Hepatocyte (in vitro differentiated cells): ENCODE measurements at regions not wholly inside any gene's neighbourhood (a gene's known extent, or its start where the extent isn't known, plus 50 kb on each side); places are given as distances from the start of the nearest gene placed in this dataset.

ENCODE experiments used
- DNase-seq: peaks from one replicate; pipeline ENCODE4 v3.0.0-alpha.2; 2016; ENCODE audit warnings: low spot score
- H2AFZ ChIP-seq: fragments of 200-600 bp; sonication (generic); 2 replicates; pipeline ENCODE4 v1.6.0; 2016; ENCODE audit warnings: antibody characterized with exemption, mild to moderate bottlenecking
- H3K27ac ChIP-seq: fragments of 200-600 bp; sonication (generic); 2 replicates; pipeline ENCODE4 v1.5.1; 2016; ENCODE audit warnings: mild to moderate bottlenecking
- H3K27me3 ChIP-seq: fragments of 200-600 bp; sonication (generic); 2 replicates; pipeline ENCODE4 v1.6.1; 2016
- H3K36me3 ChIP-seq: fragments of 200-600 bp; sonication (generic); replicated peaks from 2 replicates; pipeline ENCODE4 v1.5.1; 2016; ENCODE audit warnings: low read depth; ENCODE audit not compliant: insufficient read depth
- H3K4me1 ChIP-seq: fragments of 200-600 bp; sonication (generic); 2 replicates; pipeline ENCODE4 v1.5.1; 2016; ENCODE audit warnings: mild to moderate bottlenecking, moderate library complexity; ENCODE audit not compliant: insufficient read depth
- H3K4me2 ChIP-seq: fragments of 200-600 bp; sonication (generic); 2 replicates; pipeline ENCODE4 v1.6.0; 2016
- H3K4me3 ChIP-seq: fragments of 200-600 bp; sonication (generic); 2 replicates; pipeline ENCODE4 v1.5.1; 2016; ENCODE audit warnings: mild to moderate bottlenecking
- H3K79me2 ChIP-seq: fragments of 200-600 bp; sonication (generic); 2 replicates; pipeline ENCODE4 v1.6.0; 2017; ENCODE audit warnings: mild to moderate bottlenecking
- H3K9me2 ChIP-seq: fragments of 200-600 bp; sonication (generic); replicated peaks from 2 replicates; pipeline ENCODE4 v1.6.0; 2017; ENCODE audit warnings: mild to moderate bottlenecking; ENCODE audit not compliant: insufficient read depth
- H3K9me3 ChIP-seq: fragments of 200-600 bp; sonication (generic); 2 replicates; pipeline ENCODE4 v1.5.1; 2016; ENCODE audit warnings: low read depth, mild to moderate bottlenecking
- H4K20me1 ChIP-seq: fragments of 200-600 bp; sonication (generic); 2 replicates; pipeline ENCODE4 v1.6.0; 2016; ENCODE audit warnings: mild to moderate bottlenecking; ENCODE audit not compliant: insufficient read depth, poor library complexity, severe bottlenecking
- EZH2 ChIP-seq: fragments of 200-600 bp; sonication (generic); IDR thresholded peaks from 2 replicates; pipeline ENCODE4 v1.6.1; 2016; ENCODE audit warnings: antibody characterized with exemption, mild to moderate bottlenecking, borderline replicate concordance
- EZH2phosphoT487 ChIP-seq: fragments of 200-600 bp; sonication (generic); IDR thresholded peaks from one replicate; pipeline ENCODE4 v1.6.1; 2018; ENCODE audit warnings: antibody characterized with exemption, mild to moderate bottlenecking, low read depth, moderate library complexity; ENCODE audit not compliant: unreplicated experiment, severe bottlenecking
- WGBS: methylation state at CpG from one replicate; pipeline ENCODE4 v1.1.6; 2016; ENCODE audit warnings: low lambda C conversion rate; ENCODE audit errors: missing lambda C conversion rate; 5-methylcytosine and 5-hydroxymethylcytosine counted together
- TF ChIP-seq, protein P1 (sequence below): fragments of 200-600 bp; sonication (generic); IDR thresholded peaks from 2 replicates; pipeline ENCODE4 v1.5.1; 2016; ENCODE audit warnings: antibody characterized with exemption, mild to moderate bottlenecking; ENCODE audit not compliant: poor library complexity

DNA sequence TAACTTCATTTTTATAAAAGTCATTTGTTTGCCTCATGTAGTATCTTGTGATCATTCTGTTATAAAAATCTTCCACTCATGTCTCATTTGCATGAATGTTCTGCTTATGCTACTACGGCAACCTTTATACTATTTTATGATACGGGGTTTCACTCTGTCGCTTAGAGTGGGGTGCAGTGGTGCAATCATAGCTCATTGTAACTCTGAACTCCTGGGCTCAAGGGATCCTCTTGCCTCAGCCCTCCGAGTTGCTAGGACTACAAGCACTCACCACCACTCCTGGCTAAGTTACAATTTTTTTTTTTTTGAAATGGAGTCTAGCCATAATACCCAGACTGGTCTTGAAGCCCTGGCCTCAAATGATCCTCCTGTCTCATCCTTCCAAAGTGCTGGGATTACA, 154.4 kb upstream of the PREP start:
- H3K9me3 ChIP-seq = peaks cover 4% of the 10 kb centered on the region
- WGBS = 100% methylated on average over 4 of the region's 4 CpGs
- TF ChIP-seq, protein P1, sequence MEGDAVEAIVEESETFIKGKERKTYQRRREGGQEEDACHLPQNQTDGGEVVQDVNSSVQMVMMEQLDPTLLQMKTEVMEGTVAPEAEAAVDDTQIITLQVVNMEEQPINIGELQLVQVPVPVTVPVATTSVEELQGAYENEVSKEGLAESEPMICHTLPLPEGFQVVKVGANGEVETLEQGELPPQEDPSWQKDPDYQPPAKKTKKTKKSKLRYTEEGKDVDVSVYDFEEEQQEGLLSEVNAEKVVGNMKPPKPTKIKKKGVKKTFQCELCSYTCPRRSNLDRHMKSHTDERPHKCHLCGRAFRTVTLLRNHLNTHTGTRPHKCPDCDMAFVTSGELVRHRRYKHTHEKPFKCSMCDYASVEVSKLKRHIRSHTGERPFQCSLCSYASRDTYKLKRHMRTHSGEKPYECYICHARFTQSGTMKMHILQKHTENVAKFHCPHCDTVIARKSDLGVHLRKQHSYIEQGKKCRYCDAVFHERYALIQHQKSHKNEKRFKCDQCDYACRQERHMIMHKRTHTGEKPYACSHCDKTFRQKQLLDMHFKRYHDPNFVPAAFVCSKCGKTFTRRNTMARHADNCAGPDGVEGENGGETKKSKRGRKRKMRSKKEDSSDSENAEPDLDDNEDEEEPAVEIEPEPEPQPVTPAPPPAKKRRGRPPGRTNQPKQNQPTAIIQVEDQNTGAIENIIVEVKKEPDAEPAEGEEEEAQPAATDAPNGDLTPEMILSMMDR = no peak
- TF ChIP-seq EZH2 (no peak), EZH2phosphoT487 (no peak)
- H3K4me2 ChIP-seq = no peak overlapping the region
- no peak overlapping the region for H3K4me3 ChIP-seq
- H4K20me1 ChIP-seq = no peaks in the 10 kb centered on the region
- H3K27ac ChIP-seq = no peak overlapping the region
- no peaks in the 10 kb centered on the region for H3K9me2 ChIP-seq
- H3K36me3 ChIP-seq = no peaks in the 10 kb centered on the region
- H3K27me3 ChIP-seq = no peaks in the 10 kb centered on the region
- H3K4me1 ChIP-seq = peaks cover 7% of the 10 kb centered on the region
- DNase-seq = no peak
- H2AFZ ChIP-seq = no peak overlapping the region
- no peaks in the 10 kb centered on the region for H3K79me2 ChIP-seq

DNA sequence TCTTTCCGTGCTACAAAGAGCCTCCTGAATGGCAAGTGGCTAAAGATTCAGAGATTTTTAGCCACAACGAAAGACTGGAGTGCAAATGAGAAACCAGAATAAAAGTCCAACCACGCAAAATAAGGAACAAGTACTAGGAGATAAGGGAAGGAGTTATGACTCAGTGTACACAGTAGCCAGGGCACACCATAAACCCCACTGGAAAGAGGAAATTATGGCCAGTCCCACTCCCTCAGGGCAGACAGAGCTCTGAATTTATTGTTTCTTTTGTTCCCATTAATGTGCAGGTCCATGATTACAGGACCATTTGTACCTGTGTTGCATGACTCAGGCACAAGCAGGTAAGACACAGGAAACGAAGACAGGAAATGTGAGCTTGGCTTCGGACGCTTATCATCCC, 150.3 kb upstream of the PREP start:
- Histone ChIP-seq H3K27ac (peak overlapping the region; percentile 89), H3K36me3 (no peaks in the 10 kb centered on the region), H3K9me2 (no peaks in the 10 kb centered on the region), H3K9me3 (peaks cover 4% of the 10 kb centered on the region), H3K4me3 (no peak overlapping the region), H2AFZ (no peak overlapping the region), H3K4me1 (peaks cover 7% of the 10 kb centered on the region), H3K79me2 (no peaks in the 10 kb centered on the region), H3K4me2 (no peak overlapping the region), H4K20me1 (no peaks in the 10 kb centered on the region), H3K27me3 (no peaks in the 10 kb centered on the region)
- TF ChIP-seq, protein P1 = no peak
- no peak for TF ChIP-seq EZH2
- peak; percentile 55 for DNase-seq
- 62% methylated on average over 6 of the region's 6 CpGs for WGBS

DNA sequence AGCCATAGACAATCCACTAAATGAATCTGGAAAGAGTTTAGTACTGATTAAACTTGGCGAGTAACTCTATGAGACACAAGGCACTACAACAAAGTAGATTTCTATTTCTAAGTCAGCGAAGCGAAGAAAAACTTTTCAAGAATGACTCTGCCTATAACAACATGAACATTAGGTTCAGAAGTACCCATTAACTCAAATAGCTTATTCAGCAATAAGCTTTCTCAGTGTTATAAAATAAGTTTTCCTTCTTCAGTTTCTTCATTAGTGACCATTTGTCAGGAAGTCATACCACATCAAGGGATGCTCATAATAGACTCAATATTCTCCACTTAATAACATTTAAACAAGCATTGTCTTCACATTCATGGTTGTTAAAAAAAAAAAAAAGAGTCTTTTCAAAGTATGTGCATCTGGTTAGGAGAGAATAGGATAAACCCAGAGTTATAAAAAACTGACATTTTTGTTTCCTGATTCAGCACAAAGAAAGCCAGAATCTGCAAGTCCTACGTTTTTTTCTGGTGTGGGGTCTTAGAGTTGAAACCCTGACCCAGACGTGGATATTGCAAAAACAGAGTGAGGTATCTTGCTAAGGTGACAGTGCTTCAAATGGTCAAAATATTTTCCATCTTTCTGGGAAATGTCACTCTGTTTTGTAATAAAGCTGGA, 148.2 kb upstream of the PREP start:
- peaks cover 16% of the 10 kb centered on the region for H3K4me1 ChIP-seq
- no peak overlapping the region for H2AFZ ChIP-seq
- H3K36me3 ChIP-seq = no peaks in the 10 kb centered on the region
- DNase-seq = no peak
- no peaks in the 10 kb centered on the region for H4K20me1 ChIP-seq
- H3K9me2 ChIP-seq = no peaks in the 10 kb centered on the region
- no peak overlapping the region for H3K27ac ChIP-seq
- H3K27me3 ChIP-seq = no peaks in the 10 kb centered on the region
- no peaks in the 10 kb centered on the region for H3K9me3 ChIP-seq
- WGBS = 80% methylated on average over 5 of the region's 5 CpGs
- H3K4me2 ChIP-seq = no peak overlapping the region
- no peak overlapping the region for H3K4me3 ChIP-seq
- no peaks in the 10 kb centered on the region for H3K79me2 ChIP-seq
- TF ChIP-seq EZH2 (no peak), EZH2phosphoT487 (no peak)
- TF ChIP-seq, protein P1 = no peak

GRCh38 chr6:105546754-105547153, 143.9 kb upstream of the PREP start:
- Histone ChIP-seq H3K27ac (peak overlapping the region; percentile 75), H2AFZ (no peak overlapping the region), H3K36me3 (no peaks in the 10 kb centered on the region), H3K4me3 (no peak overlapping the region), H3K27me3 (no peaks in the 10 kb centered on the region), H3K9me3 (no peaks in the 10 kb centered on the region), H4K20me1 (no peaks in the 10 kb centered on the region), H3K9me2 (no peaks in the 10 kb centered on the region), H3K4me2 (peak overlapping the region; percentile 19), H3K79me2 (no peaks in the 10 kb centered on the region), H3K4me1 (peaks cover 13% of the 10 kb centered on the region)
- TF ChIP-seq, protein P1 = no peak
- TF ChIP-seq EZH2phosphoT487 = no peak
- no peak for TF ChIP-seq EZH2
- no peak for DNase-seq
- 66% methylated on average over 2 of the region's 2 CpGs for WGBS
